MV-4-11 (cell line): ENCODE measurements at regions not wholly inside any gene's neighbourhood (a gene's known extent, or its start where the extent isn't known, plus 50 kb on each side); places are given as distances from the start of the nearest gene placed in this dataset.
"Not testable (repeated sequence)": the region's sequence is repeated elsewhere in the genome, so short reads cannot be mapped to it uniquely, and the experiment has no call there.

Source experiments
- DNase-seq: peaks from one replicate; lab custom pipeline; 2025; lab: John Stamatoyannopoulos, UW

GRCh38 chr3:88807491-88808105 lies 299.8 kb upstream of the EPHA3 start:
- no peak for DNase-seq

- DNase-seq, result no peak
These were observed 297.4 kb upstream of the EPHA3 start for GRCh38 chr3:88809993-88810392.

- no peak for DNase-seq
These were observed 297.0 kb upstream of the EPHA3 start for GRCh38 chr3:88810455-88810854.

- DNase-seq, result no peak
These were observed 296.3 kb upstream of the EPHA3 start for GRCh38 chr3:88811096-88811495.

GRCh38 chr3:88812576-88812975 lies 294.8 kb upstream of the EPHA3 start:
- DNase-seq, result no peak

- no peak for DNase-seq
These were observed 291.0 kb upstream of the EPHA3 start for GRCh38 chr3:88816445-88816844.

- no peak for DNase-seq
These were observed 282.5 kb upstream of the EPHA3 start for GRCh38 chr3:88824666-88825564.

GRCh38 chr3:88828466-88828865 lies 279.0 kb upstream of the EPHA3 start:
- DNase-seq, result no peak

GRCh38 chr3:88852606-88853005 lies 254.8 kb upstream of the EPHA3 start:
- no peak for DNase-seq

- no peak for DNase-seq
These were observed 244.2 kb upstream of the EPHA3 start for GRCh38 chr3:88863196-88863595.

GRCh38 chr3:88876724-88877123 lies 230.7 kb upstream of the EPHA3 start:
- no peak for DNase-seq

- DNase-seq, result no peak
These were observed 227.5 kb upstream of the EPHA3 start for GRCh38 chr3:88879905-88880304.

GRCh38 chr3:88882121-88882520 lies 225.3 kb upstream of the EPHA3 start:
- DNase-seq, result no peak

- DNase-seq, result not testable (repeated sequence)
These were observed 220.8 kb upstream of the EPHA3 start for GRCh38 chr3:88886624-88887023.

- no peak for DNase-seq
These were observed 211.4 kb upstream of the EPHA3 start for GRCh38 chr3:88896026-88896425.

- no peak for DNase-seq
These were observed 195.0 kb upstream of the EPHA3 start for GRCh38 chr3:88912294-88912877.

- DNase-seq, result no peak
These were observed 188.6 kb upstream of the EPHA3 start for GRCh38 chr3:88918841-88919240.

GRCh38 chr3:88921986-88922385 lies 185.4 kb upstream of the EPHA3 start:
- DNase-seq, result no peak

- DNase-seq, result no peak
These were observed 181.2 kb upstream of the EPHA3 start for GRCh38 chr3:88926221-88926620.

- DNase-seq, result no peak
These were observed 176.8 kb upstream of the EPHA3 start for GRCh38 chr3:88930611-88931010.

GRCh38 chr3:88936831-88937230 lies 170.6 kb upstream of the EPHA3 start:
- no peak for DNase-seq

GRCh38 chr3:88940296-88940695 lies 167.1 kb upstream of the EPHA3 start:
- DNase-seq, result no peak

- no peak for DNase-seq
These were observed 160.4 kb upstream of the EPHA3 start for GRCh38 chr3:88947013-88947412.
